ENCODE measurements at regions not wholly inside any gene's neighbourhood (a gene's known extent, or its start where the extent isn't known, plus 50 kb on each side); places are given as distances from the start of the nearest gene placed in this dataset.

GRCh38 chr14:53885136-53885640 lies 71.4 kb downstream of the BMP4 start:
- no peak overlapping the region for H3K27ac ChIP-seq
- H3K4me3 ChIP-seq (ENCODE audit: low read depth, low read length) = no peak overlapping the region
- H3K27me3 ChIP-seq (replicated peaks) = no peaks in the 10 kb centered on the region
- TF ChIP-seq CTCF (IDR thresholded peaks at IDR 0.05; ENCODE audit: low read depth, low read length, missing control alignments) = no peak
- H3K36me3 ChIP-seq (replicated peaks) = no peaks in the 10 kb centered on the region
- in situ Hi-C loops (cut with HindIII; ENCODE audit: low pct_ligation_motif_present, low sequenced_read_pairs) = no loop called here
- DNase-seq = no peak

- no peak for TF ChIP-seq CTCF (IDR thresholded peaks at IDR 0.05; ENCODE audit: low read depth, low read length, missing control alignments)
- Histone ChIP-seq H3K27ac (no peak overlapping the region), H3K36me3 (replicated peaks) (no peaks in the 10 kb centered on the region), H3K27me3 (replicated peaks) (no peaks in the 10 kb centered on the region), H3K4me3 (ENCODE audit: low read depth, low read length) (no peak overlapping the region)
- no peak for DNase-seq
- in situ Hi-C loops (cut with HindIII; ENCODE audit: low pct_ligation_motif_present, low sequenced_read_pairs) = no loop called here
Measured at GRCh38 chr14:53884601-53885000, 72.0 kb downstream of the BMP4 start.

GRCh38 chr14:53883739-53884138 lies 72.9 kb downstream of the BMP4 start:
- no peaks in the 10 kb centered on the region for H3K36me3 ChIP-seq (replicated peaks)
- DNase-seq = no peak
- TF ChIP-seq CTCF (IDR thresholded peaks at IDR 0.05; ENCODE audit: low read depth, low read length, missing control alignments) = no peak
- no peak overlapping the region for H3K4me3 ChIP-seq (ENCODE audit: low read depth, low read length)
- in situ Hi-C loops (cut with HindIII; ENCODE audit: low pct_ligation_motif_present, low sequenced_read_pairs) = no loop called here
- no peak overlapping the region for H3K27ac ChIP-seq
- H3K27me3 ChIP-seq (replicated peaks) = no peaks in the 10 kb centered on the region

- in situ Hi-C loops (cut with HindIII; ENCODE audit: low pct_ligation_motif_present, low sequenced_read_pairs) = no loop called here
- no peak for TF ChIP-seq CTCF (IDR thresholded peaks at IDR 0.05; ENCODE audit: low read depth, low read length, missing control alignments)
- no peak overlapping the region for H3K27ac ChIP-seq
- no peak for DNase-seq
- no peaks in the 10 kb centered on the region for H3K36me3 ChIP-seq (replicated peaks)
- H3K4me3 ChIP-seq (ENCODE audit: low read depth, low read length) = no peak overlapping the region
- no peaks in the 10 kb centered on the region for H3K27me3 ChIP-seq (replicated peaks)
Measured at GRCh38 chr14:53882684-53883083, 73.9 kb downstream of the BMP4 start.

- Histone ChIP-seq H3K27me3 (replicated peaks) (no peaks in the 10 kb centered on the region), H3K27ac (no peak overlapping the region), H3K4me3 (ENCODE audit: low read depth, low read length) (no peak overlapping the region), H3K36me3 (replicated peaks) (no peaks in the 10 kb centered on the region)
- in situ Hi-C loops (cut with HindIII; ENCODE audit: low pct_ligation_motif_present, low sequenced_read_pairs) = no loop called here
- no peak for TF ChIP-seq CTCF (IDR thresholded peaks at IDR 0.05; ENCODE audit: low read depth, low read length, missing control alignments)
- DNase-seq = no peak
Measured at GRCh38 chr14:53881921-53882320, 74.7 kb downstream of the BMP4 start.

GRCh38 chr14:53881161-53881871 lies 75.3 kb downstream of the BMP4 start:
- Histone ChIP-seq H3K27ac (peak overlapping the region; percentile 2), H3K36me3 (replicated peaks) (no peaks in the 10 kb centered on the region), H3K4me3 (ENCODE audit: low read depth, low read length) (no peak overlapping the region), H3K27me3 (replicated peaks) (no peaks in the 10 kb centered on the region)
- peak; percentile 35 for DNase-seq
- in situ Hi-C loops (cut with HindIII; ENCODE audit: low pct_ligation_motif_present, low sequenced_read_pairs) = no loop called here
- no peak for TF ChIP-seq CTCF (IDR thresholded peaks at IDR 0.05; ENCODE audit: low read depth, low read length, missing control alignments)
